RWPE2 (cell line): ENCODE measurements at regions not wholly inside any gene's neighbourhood (a gene's known extent, or its start where the extent isn't known, plus 50 kb on each side); places are given as distances from the start of the nearest gene placed in this dataset.

Experiments
- ATAC-seq: fragments of 200-7000 bp; cut with Tn5 transposase; 3 replicates; pipeline ENCODE4 v1.9.1; 2021; ENCODE audit warnings: low read depth
- DNase-seq: peaks from one replicate; pipeline ENCODE4 v3.0.0-alpha.2; 2020; ENCODE audit warnings: low spot score
- H3K27ac ChIP-seq: fragments of 450-650 bp; 2 replicates; pipeline ENCODE4 v1.5.1; 2017; ENCODE audit warnings: mild to moderate bottlenecking; ENCODE audit not compliant: poor library complexity, severe bottlenecking
- H3K27me3 ChIP-seq: fragments of 250-450 bp; sonication (Bioruptor Pico); 2 replicates; pipeline ENCODE4 v1.5.1; 2021; ENCODE audit warnings: mild to moderate bottlenecking, moderate library complexity; ENCODE audit not compliant: insufficient read depth, poor library complexity, severe bottlenecking
- H3K36me3 ChIP-seq: fragments of 250-450 bp; sonication (Bioruptor Pico); 2 replicates; pipeline ENCODE4 v1.5.1; 2020; ENCODE audit warnings: low read depth, mild to moderate bottlenecking, moderate library complexity
- H3K4me1 ChIP-seq: fragments of 250-450 bp; sonication (Bioruptor Pico); 2 replicates; pipeline ENCODE4 v1.5.1; 2021; ENCODE audit warnings: mild to moderate bottlenecking, moderate library complexity; ENCODE audit not compliant: insufficient read depth, poor library complexity, severe bottlenecking
- H3K4me3 ChIP-seq: fragments of 250-450 bp; sonication (Bioruptor Pico); 2 replicates; pipeline ENCODE4 v1.5.1; 2021; ENCODE audit warnings: mild to moderate bottlenecking, moderate library complexity; ENCODE audit not compliant: severe bottlenecking
- H3K9me3 ChIP-seq: fragments of 250-450 bp; sonication (Bioruptor Pico); 2 replicates; pipeline ENCODE4 v1.5.1; 2021; ENCODE audit warnings: mild to moderate bottlenecking, moderate library complexity; ENCODE audit not compliant: severe bottlenecking
- TF ChIP-seq, protein P1 (sequence below): fragments of 450-650 bp; IDR thresholded peaks from one replicate; pipeline ENCODE4 v1.5.1; 2017; ENCODE audit warnings: mild to moderate bottlenecking, moderate library complexity; ENCODE audit not compliant: poor library complexity, severe bottlenecking

DNA sequence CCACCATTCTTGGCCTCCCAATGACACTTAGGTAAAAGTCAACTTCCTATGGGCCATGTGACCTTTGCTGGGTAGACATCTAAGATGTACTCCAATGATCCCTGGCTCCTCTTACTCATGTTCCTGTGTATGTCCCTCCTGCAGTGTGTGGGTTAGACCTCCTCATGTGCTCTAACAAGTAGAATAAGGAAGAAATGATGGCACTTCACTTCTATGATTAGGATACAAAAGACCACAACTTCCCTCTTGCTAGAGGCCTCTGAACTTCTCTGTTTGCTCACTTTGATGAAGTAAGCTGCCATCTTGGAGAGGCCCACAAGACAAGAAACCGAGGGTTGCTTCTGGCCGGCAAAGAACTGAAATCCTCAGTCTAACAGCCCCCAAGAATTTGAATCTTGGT lies 131.8 kb downstream of the TAF11L14 start:
- Histone ChIP-seq H3K27me3 (no peaks in the 10 kb centered on the region), H3K4me3 (no peak overlapping the region), H3K4me1 (no peaks in the 10 kb centered on the region), H3K27ac (no peak overlapping the region), H3K9me3 (no peaks in the 10 kb centered on the region), H3K36me3 (no peaks in the 10 kb centered on the region)
- ATAC-seq (no peak), DNase-seq (no peak)
- TF ChIP-seq, protein P1, sequence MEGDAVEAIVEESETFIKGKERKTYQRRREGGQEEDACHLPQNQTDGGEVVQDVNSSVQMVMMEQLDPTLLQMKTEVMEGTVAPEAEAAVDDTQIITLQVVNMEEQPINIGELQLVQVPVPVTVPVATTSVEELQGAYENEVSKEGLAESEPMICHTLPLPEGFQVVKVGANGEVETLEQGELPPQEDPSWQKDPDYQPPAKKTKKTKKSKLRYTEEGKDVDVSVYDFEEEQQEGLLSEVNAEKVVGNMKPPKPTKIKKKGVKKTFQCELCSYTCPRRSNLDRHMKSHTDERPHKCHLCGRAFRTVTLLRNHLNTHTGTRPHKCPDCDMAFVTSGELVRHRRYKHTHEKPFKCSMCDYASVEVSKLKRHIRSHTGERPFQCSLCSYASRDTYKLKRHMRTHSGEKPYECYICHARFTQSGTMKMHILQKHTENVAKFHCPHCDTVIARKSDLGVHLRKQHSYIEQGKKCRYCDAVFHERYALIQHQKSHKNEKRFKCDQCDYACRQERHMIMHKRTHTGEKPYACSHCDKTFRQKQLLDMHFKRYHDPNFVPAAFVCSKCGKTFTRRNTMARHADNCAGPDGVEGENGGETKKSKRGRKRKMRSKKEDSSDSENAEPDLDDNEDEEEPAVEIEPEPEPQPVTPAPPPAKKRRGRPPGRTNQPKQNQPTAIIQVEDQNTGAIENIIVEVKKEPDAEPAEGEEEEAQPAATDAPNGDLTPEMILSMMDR = no peak

DNA sequence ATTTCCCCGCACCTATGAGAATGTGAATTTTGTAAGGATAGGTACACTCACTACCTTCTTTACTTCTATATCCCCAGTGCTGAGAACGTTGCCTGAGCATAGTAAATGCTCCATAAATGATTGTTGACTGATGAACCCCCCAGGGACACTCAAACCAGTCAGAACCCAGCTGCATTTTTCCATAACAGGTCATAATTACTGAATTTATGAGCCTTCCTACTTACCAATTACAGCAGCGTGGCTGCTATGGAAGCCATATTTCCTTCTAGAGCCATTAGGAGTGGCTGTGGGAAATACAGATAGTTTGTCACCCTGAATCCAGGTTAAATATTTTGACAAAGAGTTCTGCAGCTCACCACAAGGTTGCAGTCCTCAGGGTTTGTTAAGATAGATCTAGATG lies 135.0 kb downstream of the TAF11L14 start:
- Histone ChIP-seq H3K4me1 (no peaks in the 10 kb centered on the region), H3K27me3 (no peaks in the 10 kb centered on the region), H3K27ac (no peak overlapping the region), H3K4me3 (no peak overlapping the region), H3K9me3 (no peaks in the 10 kb centered on the region), H3K36me3 (no peaks in the 10 kb centered on the region)
- TF ChIP-seq, protein P1 = no peak
- DNase-seq (no peak), ATAC-seq (no peak)

DNA sequence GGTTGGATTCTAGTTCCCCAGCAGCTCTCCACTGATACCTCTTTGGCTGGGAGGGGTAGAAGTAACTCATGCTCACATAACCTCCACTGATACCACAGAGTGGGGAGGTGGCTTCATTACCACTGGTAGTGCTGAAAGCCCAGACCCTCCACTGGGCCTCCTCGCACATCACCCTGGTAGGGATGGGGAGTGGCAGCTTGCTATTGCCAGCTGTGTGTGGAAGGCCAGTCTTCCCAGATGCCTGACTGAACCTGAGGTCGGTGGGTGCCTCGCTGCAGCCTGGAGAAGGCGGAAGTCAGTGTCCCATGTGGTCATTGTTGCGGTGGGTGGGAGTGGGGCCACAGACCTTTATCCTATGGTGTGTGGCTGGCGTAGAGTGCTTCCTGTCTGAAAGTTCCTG lies 138.0 kb downstream of the TAF11L14 start:
- no peak overlapping the region for H3K27ac ChIP-seq
- no peak for ATAC-seq
- H3K4me3 ChIP-seq = no peak overlapping the region
- no peaks in the 10 kb centered on the region for H3K9me3 ChIP-seq
- peaks cover 5% of the 10 kb centered on the region for H3K27me3 ChIP-seq
- no peaks in the 10 kb centered on the region for H3K36me3 ChIP-seq
- no peak for DNase-seq
- TF ChIP-seq, protein P1 = no peak
- no peaks in the 10 kb centered on the region for H3K4me1 ChIP-seq

DNA sequence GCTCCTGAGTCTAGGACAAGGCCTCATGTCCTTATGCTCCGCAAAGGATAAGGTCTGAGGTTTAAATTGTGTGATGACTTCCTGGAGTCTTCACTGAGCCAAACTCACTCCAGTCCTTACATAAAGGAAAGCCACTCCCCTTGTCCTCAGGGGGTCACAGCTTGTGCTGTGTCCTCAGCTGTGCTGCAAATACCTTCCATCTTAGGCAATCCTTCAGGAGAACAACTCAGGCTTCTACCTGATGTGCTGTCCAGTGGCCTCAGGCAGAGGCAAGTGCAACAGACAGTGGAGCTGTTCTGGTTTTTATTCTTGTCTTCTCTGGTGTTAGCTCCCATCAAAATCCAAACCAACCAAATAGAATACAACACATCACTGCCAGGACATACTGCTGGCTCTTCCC lies 151.5 kb downstream of the TAF11L14 start:
- Histone ChIP-seq H3K36me3 (no peaks in the 10 kb centered on the region), H3K27ac (no peak overlapping the region), H3K4me3 (no peak overlapping the region), H3K9me3 (no peaks in the 10 kb centered on the region), H3K4me1 (no peaks in the 10 kb centered on the region), H3K27me3 (no peaks in the 10 kb centered on the region)
- no peak for DNase-seq
- ATAC-seq = no peak
- TF ChIP-seq, protein P1 = no peak

DNA sequence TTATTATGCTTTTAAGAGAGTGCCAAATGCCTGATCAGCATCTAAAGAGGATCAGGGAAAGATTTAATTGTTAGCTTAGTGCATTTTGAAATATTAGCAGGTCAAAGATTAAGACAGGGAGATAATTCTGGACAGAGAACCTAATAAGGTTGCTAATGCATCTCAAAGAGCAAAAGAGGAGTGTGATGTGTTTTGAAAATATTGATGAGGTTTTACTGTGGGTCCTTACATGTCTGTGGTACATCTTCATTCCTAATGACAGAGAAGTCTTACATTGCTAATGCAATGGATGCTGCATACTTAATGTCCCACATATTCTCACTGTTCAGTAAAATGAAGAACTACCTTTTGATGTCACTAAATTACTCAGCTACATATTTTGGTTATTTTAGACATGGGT lies 154.1 kb downstream of the TAF11L14 start:
- TF ChIP-seq, protein P1 = no peak
- H3K27ac ChIP-seq = no peak overlapping the region
- no peaks in the 10 kb centered on the region for H3K4me1 ChIP-seq
- no peaks in the 10 kb centered on the region for H3K9me3 ChIP-seq
- no peaks in the 10 kb centered on the region for H3K27me3 ChIP-seq
- DNase-seq = no peak
- no peak for ATAC-seq
- no peaks in the 10 kb centered on the region for H3K36me3 ChIP-seq
- no peak overlapping the region for H3K4me3 ChIP-seq
